Common myeloid progenitor, CD34-positive (primary cell): ENCODE measurements at regions not wholly inside any gene's neighbourhood (a gene's known extent, or its start where the extent isn't known, plus 50 kb on each side); places are given as distances from the start of the nearest gene placed in this dataset.
A peak's percentile ranks its signal among the peaks of the same experiment; 100 is the strongest.

ENCODE experiments used
- CTCF ChIA-PET: fragments of 350-600 bp; sonication (Branson Sonifier 250); formaldehyde crosslinking; loops from one replicate; lab custom pipeline; 2021; ENCODE audit warnings: antibody characterized with exemption; lab: Charles Lee
- POLR2A ChIA-PET: fragments of 350-600 bp; sonication (Branson Sonifier 250); formaldehyde crosslinking; loops from one replicate; lab custom pipeline; 2021; ENCODE audit warnings: antibody characterized with exemption; lab: Charles Lee
- DNase-seq, 3 donors: peaks; one replicate each; pipeline versions ENCODE4 v3.0.0 to v3.0.0-alpha.2; 2013
- H3K27ac ChIP-seq, 2 experiments: 1 replicate in 1 of 2; 2 replicates in 1 of 2; pipeline ENCODE4 v1.7.0; 2013; ENCODE audit warnings: inconsistent platforms in 2 of 2, low read length in 2 of 2, mild to moderate bottlenecking in 2 of 2, low read depth in 1 of 2, moderate library complexity in 1 of 2; ENCODE audit not compliant: severe bottlenecking in 2 of 2, insufficient read depth in 1 of 2, poor library complexity in 1 of 2
- H3K27me3 ChIP-seq, 5 experiments: replicated peaks in 2 of 5; 1 replicate in 3 of 5; 2 replicates in 2 of 5; pipeline versions ENCODE4 v1.6.1 to v1.7.0; 2013; ENCODE audit warnings: low read length in 4 of 5, mild to moderate bottlenecking in 2 of 5, moderate library complexity in 2 of 5, inconsistent platforms in 1 of 5; ENCODE audit not compliant: insufficient read depth in 5 of 5, control insufficient read depth in 4 of 5
- H3K36me3 ChIP-seq, 4 experiments: 1 replicate in 2 of 4; 2 replicates in 2 of 4; pipeline versions ENCODE4 v1.6.1 to v1.7.0; 2013; ENCODE audit warnings: low read length in 3 of 4, control low read depth in 1 of 4, mild to moderate bottlenecking in 1 of 4; ENCODE audit not compliant: control insufficient read depth in 4 of 4, insufficient read depth in 4 of 4
- H3K4me1 ChIP-seq, 4 experiments: 1 replicate in 3 of 4; 2 replicates in 1 of 4; pipeline versions ENCODE4 v1.6.1 to v1.7.1; 2013; ENCODE audit warnings: low read length in 3 of 4, mild to moderate bottlenecking in 3 of 4, control low read depth in 1 of 4, inconsistent platforms in 1 of 4, moderate library complexity in 1 of 4; ENCODE audit not compliant: control insufficient read depth in 4 of 4, insufficient read depth in 4 of 4; ENCODE audit errors: control extremely low read depth in 1 of 4
- H3K4me3 ChIP-seq, 7 experiments: 1 replicate in 4 of 7; 2 replicates in 3 of 7; pipeline versions ENCODE4 v1.5.1 to v1.7.0; 2013; ENCODE audit warnings: mild to moderate bottlenecking in 7 of 7, low read length in 6 of 7, moderate library complexity in 6 of 7, inconsistent platforms in 2 of 7, low read depth in 2 of 7, control low read depth in 1 of 7; ENCODE audit not compliant: insufficient read depth in 4 of 7, control insufficient read depth in 1 of 7; ENCODE audit errors: extremely low read depth in 1 of 7
- H3K9me3 ChIP-seq, 5 experiments: 1 replicate in 4 of 5; 2 replicates in 1 of 5; pipeline versions ENCODE4 v1.6.1 to v1.7.1; 2013; ENCODE audit warnings: low read length in 4 of 5, mild to moderate bottlenecking in 2 of 5, inconsistent platforms in 1 of 5, low read depth in 1 of 5, moderate library complexity in 1 of 5; ENCODE audit not compliant: control insufficient read depth in 4 of 5, insufficient read depth in 2 of 5; ENCODE audit errors: control extremely low read depth in 1 of 5
- WGBS: methylation state at CpG from one replicate; pipeline ENCODE4 v1.1.5; 2013; ENCODE audit not compliant: insufficient coverage; 5-methylcytosine and 5-hydroxymethylcytosine counted together

- Histone ChIP-seq H3K9me3 (no peaks in the 10 kb centered on the region), H3K4me3 (no peak overlapping the region), H3K36me3 (no peaks in the 10 kb centered on the region), H3K4me1 (peaks cover 0 to 2% (median 0%) of the 10 kb centered on the region in 4 experiments), H3K27ac (no peak overlapping the region), H3K27me3 (no peaks in the 10 kb centered on the region)
- DNase-seq: peak in 1 of 3 donors; percentile 19
- WGBS: 92% methylated on average over 9 of the region's 14 CpGs
- POLR2A ChIA-PET: no interaction called here
- CTCF ChIA-PET: no interaction called here
These were observed 67.3 kb upstream of the TEX51 start for GRCh38 chr2:126831234-126832005.

GRCh38 chr2:126832014-126832413, 66.7 kb upstream of the TEX51 start:
- Histone ChIP-seq H3K36me3 (no peaks in the 10 kb centered on the region), H3K27me3 (no peaks in the 10 kb centered on the region), H3K27ac (no peak overlapping the region), H3K4me3 (no peak overlapping the region), H3K4me1 (peaks cover 0 to 2% (median 0%) of the 10 kb centered on the region in 4 experiments), H3K9me3 (no peaks in the 10 kb centered on the region)
- POLR2A ChIA-PET: no interaction called here
- CTCF ChIA-PET: no interaction called here
- DNase-seq: no peak

GRCh38 chr2:126832757-126833156, 65.9 kb upstream of the TEX51 start:
- no peaks in the 10 kb centered on the region for H3K36me3 ChIP-seq
- ChIA-PET CTCF (no interaction called here), POLR2A (no interaction called here)
- no peaks in the 10 kb centered on the region for H3K9me3 ChIP-seq
- WGBS: 97% methylated on average over 5 of the region's 5 CpGs
- H3K27ac ChIP-seq: no peak overlapping the region
- H3K4me1 ChIP-seq: peaks cover 0 to 2% (median 0%) of the 10 kb centered on the region in 4 experiments
- no peak for DNase-seq
- H3K27me3 ChIP-seq: no peaks in the 10 kb centered on the region
- no peak overlapping the region for H3K4me3 ChIP-seq

- CTCF ChIA-PET: no interaction called here
- Histone ChIP-seq H3K4me3 (no peak overlapping the region), H3K9me3 (no peaks in the 10 kb centered on the region), H3K27me3 (no peaks in the 10 kb centered on the region), H3K36me3 (no peaks in the 10 kb centered on the region), H3K4me1 (no peaks in the 10 kb centered on the region), H3K27ac (no peak overlapping the region)
- 95% methylated on average over 6 of the region's 6 CpGs for WGBS
- DNase-seq: no peak
- POLR2A ChIA-PET: no interaction called here
These were observed 64.6 kb upstream of the TEX51 start for GRCh38 chr2:126834006-126834659.

- Histone ChIP-seq H3K9me3 (no peaks in the 10 kb centered on the region), H3K4me3 (no peak overlapping the region), H3K27ac (no peak overlapping the region), H3K36me3 (no peaks in the 10 kb centered on the region), H3K4me1 (no peaks in the 10 kb centered on the region), H3K27me3 (peaks cover 0 to 1% (median 0%) of the 10 kb centered on the region in 5 experiments)
- DNase-seq: no peak
- CTCF ChIA-PET: no interaction called here
- WGBS: 97% methylated on average over 8 of the region's 8 CpGs
- POLR2A ChIA-PET: no interaction called here
These were observed 63.4 kb upstream of the TEX51 start for GRCh38 chr2:126835261-126835660.

- Histone ChIP-seq H3K36me3 (no peaks in the 10 kb centered on the region), H3K4me1 (no peaks in the 10 kb centered on the region), H3K27ac (no peak overlapping the region), H3K27me3 (peaks cover 0 to 1% (median 0%) of the 10 kb centered on the region in 5 experiments), H3K4me3 (no peak overlapping the region), H3K9me3 (no peaks in the 10 kb centered on the region)
- ChIA-PET POLR2A (no interaction called here), CTCF (no interaction called here)
- no peak for DNase-seq
- WGBS: 91% methylated on average over 10 of the region's 10 CpGs
These were observed 62.9 kb upstream of the TEX51 start for GRCh38 chr2:126835831-126836230.
